Loucy (cell line): ENCODE measurements at regions not wholly inside any gene's neighbourhood (a gene's known extent, or its start where the extent isn't known, plus 50 kb on each side); places are given as distances from the start of the nearest gene placed in this dataset.

ENCODE experiments used
- H2AFZ ChIP-seq: fragments of 200-600 bp; sonication (generic); 2 replicates; pipeline ENCODE4 v1.6.0; 2016; ENCODE audit warnings: antibody characterized with exemption, mild to moderate bottlenecking, low read length, moderate library complexity
- H3F3A ChIP-seq: fragments of 200-600 bp; 2 replicates; pipeline ENCODE4 v1.6.0; 2016; ENCODE audit warnings: antibody characterized with exemption, low read depth, mild to moderate bottlenecking
- H3K27me3 ChIP-seq: fragments of 200-600 bp; sonication (generic); 2 replicates; pipeline ENCODE4 v1.6.1; 2014; ENCODE audit warnings: low read length, mild to moderate bottlenecking; ENCODE audit not compliant: insufficient read depth, poor library complexity, severe bottlenecking
- H3K36me3 ChIP-seq: fragments of 200-600 bp; sonication (generic); 2 replicates; pipeline ENCODE4 v1.6.1; 2016; ENCODE audit warnings: low read length; ENCODE audit not compliant: insufficient read depth
- H3K4me1 ChIP-seq: fragments of 200-600 bp; sonication (generic); 2 replicates; pipeline ENCODE4 v1.5.1; 2014; ENCODE audit warnings: low read length, mild to moderate bottlenecking; ENCODE audit not compliant: insufficient read depth, poor library complexity, severe bottlenecking
- H3K4me2 ChIP-seq: fragments of 200-600 bp; sonication (generic); 2 replicates; pipeline ENCODE4 v1.6.0; 2014; ENCODE audit warnings: antibody characterized with exemption, low read length, low read depth, mild to moderate bottlenecking; ENCODE audit not compliant: poor library complexity, severe bottlenecking
- H3K4me3 ChIP-seq: fragments of 200-600 bp; sonication (generic); 2 replicates; pipeline ENCODE4 v1.5.1; 2014; ENCODE audit warnings: low read length, mild to moderate bottlenecking, mixed read lengths; ENCODE audit not compliant: poor library complexity, severe bottlenecking
- H3K79me2 ChIP-seq: fragments of 200-600 bp; sonication (generic); 2 replicates; pipeline ENCODE4 v1.6.1; 2014; ENCODE audit warnings: low read length; ENCODE audit not compliant: insufficient read depth
- H3K9ac ChIP-seq: fragments of 200-600 bp; sonication (generic); 2 replicates; pipeline ENCODE4 v1.6.0; 2014; ENCODE audit warnings: mild to moderate bottlenecking, low read depth, low read length, moderate library complexity; ENCODE audit not compliant: poor library complexity, severe bottlenecking
- H3K9me2 ChIP-seq: fragments of 200-600 bp; sonication (generic); replicated peaks from 2 replicates; pipeline ENCODE4 v1.6.1; 2016; ENCODE audit warnings: low read depth, low read length, mixed read lengths
- H3K9me3 ChIP-seq: fragments of 200-600 bp; sonication (generic); 2 replicates; pipeline ENCODE4 v1.6.1; 2014; ENCODE audit warnings: mild to moderate bottlenecking, antibody characterized with exemption, low read length, low read depth; ENCODE audit not compliant: insufficient read depth
- H4K20me1 ChIP-seq: fragments of 200-600 bp; sonication (generic); 2 replicates; pipeline ENCODE4 v1.6.0; 2014; ENCODE audit warnings: antibody characterized with exemption, low read length, mild to moderate bottlenecking; ENCODE audit not compliant: insufficient read depth, poor library complexity, severe bottlenecking
- CTCF ChIP-seq: fragments of 200-600 bp; sonication (generic); conservative IDR thresholded peaks from 2 replicates; pipeline ENCODE4 v1.5.1; 2014; ENCODE audit warnings: mild to moderate bottlenecking, antibody characterized with exemption, low read length
- EZH2phosphoT487 ChIP-seq: fragments of 200-600 bp; IDR thresholded peaks from 2 replicates; pipeline ENCODE4 v1.6.1; 2018; ENCODE audit warnings: antibody characterized with exemption, mild to moderate bottlenecking, moderate library complexity, borderline replicate concordance

- Histone ChIP-seq H3K79me2 (peaks cover 11% of the 10 kb centered on the region; the same call in 1 of the 2 replicates), H3K9me3 (no peaks in the 10 kb centered on the region), H3K36me3 (no peaks in the 10 kb centered on the region), H3F3A (no peaks in the 10 kb centered on the region), H2AFZ (no peak overlapping the region), H3K4me2 (no peak overlapping the region), H3K4me3 (no peak overlapping the region), H3K9ac (no peak overlapping the region), H3K27me3 (no peaks in the 10 kb centered on the region), H4K20me1 (no peaks in the 10 kb centered on the region), H3K4me1 (peaks cover 6% of the 10 kb centered on the region), H3K9me2 (no peaks in the 10 kb centered on the region)
- no peak for TF ChIP-seq CTCF
Observed at GRCh38 chr6:82025271-82025670, 222.3 kb downstream of the IBTK start.

- Histone ChIP-seq H3K9ac (no peak overlapping the region), H3K9me2 (no peaks in the 10 kb centered on the region), H3K27me3 (no peaks in the 10 kb centered on the region), H3K79me2 (peaks cover 5% of the 10 kb centered on the region; the same call in 1 of the 2 replicates), H3K9me3 (no peaks in the 10 kb centered on the region), H3K4me1 (peaks cover 6% of the 10 kb centered on the region), H2AFZ (no peak overlapping the region), H3K4me2 (no peak overlapping the region), H3F3A (no peaks in the 10 kb centered on the region), H4K20me1 (no peaks in the 10 kb centered on the region), H3K4me3 (no peak overlapping the region), H3K36me3 (no peaks in the 10 kb centered on the region)
- no peak for TF ChIP-seq EZH2phosphoT487
- no peak for TF ChIP-seq CTCF
Observed at GRCh38 chr6:82022614-82023129, 224.9 kb downstream of the IBTK start.

GRCh38 chr6:82017773-82018172 lies 229.8 kb downstream of the IBTK start:
- Histone ChIP-seq H3K27me3 (no peaks in the 10 kb centered on the region), H3K4me1 (peaks cover 16% of the 10 kb centered on the region), H3K79me2 (peaks cover 9% of the 10 kb centered on the region; the same call in 1 of the 2 replicates), H3K9ac (no peak overlapping the region), H3K36me3 (no peaks in the 10 kb centered on the region), H3K9me3 (no peaks in the 10 kb centered on the region), H4K20me1 (no peaks in the 10 kb centered on the region), H3K9me2 (no peaks in the 10 kb centered on the region), H2AFZ (no peak overlapping the region), H3K4me2 (no peak overlapping the region), H3K4me3 (no peak overlapping the region), H3F3A (no peaks in the 10 kb centered on the region)
- TF ChIP-seq CTCF, result no peak
- no peak for TF ChIP-seq EZH2phosphoT487
